Hippocampal formation (tissue), 2 donors: ENCODE measurements at regions not wholly inside any gene's neighbourhood (a gene's known extent, or its start where the extent isn't known, plus 50 kb on each side); places are given as distances from the start of the nearest gene placed in this dataset.

Source experiments
- DNase-seq, 2 donors: peaks; one replicate each; lab custom pipeline; 2025; lab: John Stamatoyannopoulos, UW

- no peak for DNase-seq
These were observed 498.7 kb downstream of the BCL11A start for GRCh38 chr2:60054571-60055340.

GRCh38 chr2:60053791-60054190 is 499.7 kb downstream of the BCL11A start:
- DNase-seq = no peak

- DNase-seq = no peak
These were observed 500.9 kb downstream of the BCL11A start for GRCh38 chr2:60052601-60053000.

- DNase-seq = no peak
These were observed 501.5 kb downstream of the BCL11A start for GRCh38 chr2:60051991-60052390.

- no peak for DNase-seq
These were observed 505.4 kb downstream of the BCL11A start for GRCh38 chr2:60047944-60048525.

GRCh38 chr2:60047347-60047746 is 506.1 kb downstream of the BCL11A start:
- no peak for DNase-seq

- DNase-seq = no peak
These were observed 506.9 kb downstream of the BCL11A start for GRCh38 chr2:60046529-60046928.

- no peak for DNase-seq
These were observed 508.0 kb downstream of the BCL11A start for GRCh38 chr2:60045456-60045855.

- no peak for DNase-seq
These were observed 509.0 kb downstream of the BCL11A start for GRCh38 chr2:60044484-60044883.

- DNase-seq = no peak
These were observed 511.4 kb downstream of the BCL11A start for GRCh38 chr2:60042023-60042422.

- no peak for DNase-seq
These were observed 520.1 kb downstream of the BCL11A start for GRCh38 chr2:60033325-60033724.

- DNase-seq = no peak
These were observed 523.9 kb downstream of the BCL11A start for GRCh38 chr2:60029566-60029883.

GRCh38 chr2:60028849-60029565 is 524.4 kb downstream of the BCL11A start:
- DNase-seq = no peak

- DNase-seq = no peak
These were observed 528.0 kb downstream of the BCL11A start for GRCh38 chr2:60025496-60025895.

- no peak for DNase-seq
These were observed 530.0 kb downstream of the BCL11A start for GRCh38 chr2:60023256-60023985.

GRCh38 chr2:60007671-60008070 is 545.8 kb downstream of the BCL11A start:
- DNase-seq = no peak

GRCh38 chr2:60003076-60003475 is 550.4 kb downstream of the BCL11A start:
- DNase-seq = no peak

GRCh38 chr2:60002183-60002867 is 551.1 kb downstream of the BCL11A start:
- no peak for DNase-seq

- DNase-seq = no peak
These were observed 552.8 kb downstream of the BCL11A start for GRCh38 chr2:60000686-60001085.

GRCh38 chr2:59998324-59998723 is 555.1 kb downstream of the BCL11A start:
- DNase-seq = no peak

- DNase-seq = no peak
These were observed 556.1 kb downstream of the BCL11A start for GRCh38 chr2:59997371-59997770.

- DNase-seq = no peak
These were observed 556.6 kb downstream of the BCL11A start for GRCh38 chr2:59996855-59997254.
